ENCODE measurements at regions not wholly inside any gene's neighbourhood (a gene's known extent, or its start where the extent isn't known, plus 50 kb on each side); places are given as distances from the start of the nearest gene placed in this dataset.
"Not testable (repeated sequence)": the region's sequence is repeated elsewhere in the genome, so short reads cannot be mapped to it uniquely, and the experiment has no call there.

- peaks cover 22% of the 10 kb centered on the region for H3K4me1 Mint-ChIP-seq
- peak overlapping the region in 1 of 3 experiments; percentile 39 for H3K27ac Mint-ChIP-seq
- H3K36me3 Mint-ChIP-seq (ENCODE audit: low read depth): peaks cover 4% of the 10 kb centered on the region
- peaks cover 5% of the 10 kb centered on the region for H3K27me3 Mint-ChIP-seq (ENCODE audit: low read depth)
- TF ChIP-seq CTCF (IDR thresholded peaks at IDR 0.05; ENCODE audit: unreplicated experiment in 3 of 3): no peak
- no peak overlapping the region for H3K4me3 Mint-ChIP-seq
- peaks cover 9% of the 10 kb centered on the region for H3K9me3 Mint-ChIP-seq
Measured at GRCh38 chrX:3442691-3443090, 96.2 kb upstream of the MXRA5 start.

GRCh38 chrX:3440981-3441380, 94.5 kb upstream of the MXRA5 start:
- peaks cover 4% of the 10 kb centered on the region for H3K36me3 Mint-ChIP-seq (ENCODE audit: low read depth)
- peaks cover 9% of the 10 kb centered on the region for H3K9me3 Mint-ChIP-seq
- no peak overlapping the region for H3K27ac Mint-ChIP-seq
- TF ChIP-seq CTCF (IDR thresholded peaks at IDR 0.05; ENCODE audit: unreplicated experiment in 3 of 3): no peak
- peaks cover 22% of the 10 kb centered on the region for H3K4me1 Mint-ChIP-seq
- H3K4me3 Mint-ChIP-seq: no peak overlapping the region
- peaks cover 5% of the 10 kb centered on the region for H3K27me3 Mint-ChIP-seq (ENCODE audit: low read depth)

- not testable (repeated sequence) for H3K9me3 Mint-ChIP-seq; H3K4me3 Mint-ChIP-seq; H3K4me1 Mint-ChIP-seq; H3K36me3 Mint-ChIP-seq (ENCODE audit: low read depth); H3K27me3 Mint-ChIP-seq (ENCODE audit: low read depth); H3K27ac Mint-ChIP-seq
Measured at GRCh38 chrX:3435916-3436315, 89.5 kb upstream of the MXRA5 start.

GRCh38 chrX:3435057-3435456, 88.6 kb upstream of the MXRA5 start:
- no peak for TF ChIP-seq CTCF (IDR thresholded peaks at IDR 0.05; ENCODE audit: unreplicated experiment in 3 of 3)
- no peaks in the 10 kb centered on the region for H3K4me1 Mint-ChIP-seq
- H3K36me3 Mint-ChIP-seq (ENCODE audit: low read depth): peaks cover 4% of the 10 kb centered on the region
- H3K4me3 Mint-ChIP-seq: no peak overlapping the region
- H3K9me3 Mint-ChIP-seq: peaks cover 5% of the 10 kb centered on the region
- H3K27ac Mint-ChIP-seq: no peak overlapping the region
- no peaks in the 10 kb centered on the region for H3K27me3 Mint-ChIP-seq (ENCODE audit: low read depth)

GRCh38 chrX:3428792-3429191, 82.3 kb upstream of the MXRA5 start:
- H3K27me3 Mint-ChIP-seq (ENCODE audit: low read depth): no peaks in the 10 kb centered on the region
- H3K27ac Mint-ChIP-seq: peak overlapping the region in 2 of 3 experiments; percentile 52 to 93
- peaks cover 6% of the 10 kb centered on the region for H3K4me1 Mint-ChIP-seq
- TF ChIP-seq CTCF (IDR thresholded peaks at IDR 0.05; ENCODE audit: unreplicated experiment in 3 of 3): no peak
- no peaks in the 10 kb centered on the region for H3K9me3 Mint-ChIP-seq
- no peak overlapping the region for H3K4me3 Mint-ChIP-seq
- no peaks in the 10 kb centered on the region for H3K36me3 Mint-ChIP-seq (ENCODE audit: low read depth)

GRCh38 chrX:3426552-3426951, 80.1 kb upstream of the MXRA5 start:
- peaks cover 6% of the 10 kb centered on the region for H3K4me1 Mint-ChIP-seq
- H3K4me3 Mint-ChIP-seq: no peak overlapping the region
- H3K27me3 Mint-ChIP-seq (ENCODE audit: low read depth): no peaks in the 10 kb centered on the region
- H3K9me3 Mint-ChIP-seq: no peaks in the 10 kb centered on the region
- H3K27ac Mint-ChIP-seq: no peak overlapping the region
- no peak for TF ChIP-seq CTCF (IDR thresholded peaks at IDR 0.05; ENCODE audit: unreplicated experiment in 3 of 3)
- H3K36me3 Mint-ChIP-seq (ENCODE audit: low read depth): no peaks in the 10 kb centered on the region
